CD14-positive monocyte (primary cell): ENCODE measurements at regions not wholly inside any gene's neighbourhood (a gene's known extent, or its start where the extent isn't known, plus 50 kb on each side); places are given as distances from the start of the nearest gene placed in this dataset.

Experiments
- DNase-seq, 3 donors: peaks; one replicate each; pipeline ENCODE4 v3.0.0-alpha.2; 2011 to 2022
- H2AFZ ChIP-seq: 2 replicates; pipeline ENCODE4 v1.6.0; 2012; ENCODE audit warnings: mild to moderate bottlenecking, low read depth, low read length, inconsistent platforms; ENCODE audit not compliant: insufficient read depth, poor library complexity, severe bottlenecking
- H3K27ac ChIP-seq, 2 donors: 1 replicate in 1 of 2; 2 replicates in 1 of 2; pipeline ENCODE4 v1.5.1; 2012 to 2013; ENCODE audit warnings: low read length in 2 of 2, control low read depth in 1 of 2, inconsistent platforms in 1 of 2, low read depth in 1 of 2, mild to moderate bottlenecking in 1 of 2
- H3K27me3 ChIP-seq, 2 donors: one replicate each; pipeline versions ENCODE4 v1.6.0 to v1.6.1; 2011 to 2013; ENCODE audit warnings: low read length in 2 of 2; ENCODE audit not compliant: control insufficient read depth in 2 of 2, insufficient read depth in 2 of 2
- H3K36me3 ChIP-seq, 2 donors: replicated peaks in 1 of 2; 1 replicate in 1 of 2; 2 replicates in 1 of 2; pipeline versions ENCODE4 v1.5.1 to v1.6.1; 2012 to 2013; ENCODE audit warnings: low read length in 2 of 2, control low read depth in 1 of 2, inconsistent platforms in 1 of 2, mild to moderate bottlenecking in 1 of 2; ENCODE audit not compliant: insufficient read depth in 2 of 2, control insufficient read depth in 1 of 2
- H3K4me1 ChIP-seq, 2 donors: 1 replicate in 1 of 2; 2 replicates in 1 of 2; pipeline versions ENCODE4 v1.5.1 to v1.6.1; 2012 to 2013; ENCODE audit warnings: low read length in 2 of 2, control low read depth in 1 of 2, inconsistent platforms in 1 of 2, mild to moderate bottlenecking in 1 of 2, moderate library complexity in 1 of 2; ENCODE audit not compliant: insufficient read depth in 2 of 2, control insufficient read depth in 1 of 2
- H3K4me2 ChIP-seq: replicated peaks from 2 replicates; pipeline ENCODE3; 2012; ENCODE audit warnings: low read length, moderate library complexity, mild to moderate bottlenecking; ENCODE audit not compliant: poor library complexity, severe bottlenecking; ENCODE audit errors: extremely low read depth
- H3K4me3 ChIP-seq, 3 experiments: fragments of 200-600 bp in 1 of 3; sonication (generic) in 1 of 3; replicated peaks in 1 of 3; 1 replicate in 2 of 3; 2 replicates in 1 of 3; pipeline ENCODE4 v1.5.1; 2011 to 2013; ENCODE audit warnings: low read length in 3 of 3, mild to moderate bottlenecking in 3 of 3, control low read depth in 2 of 3, low read depth in 2 of 3, inconsistent platforms in 1 of 3, moderate library complexity in 1 of 3
- H3K79me2 ChIP-seq: 2 replicates; pipeline ENCODE4 v1.6.0; 2012; ENCODE audit warnings: mild to moderate bottlenecking, control low read depth, inconsistent platforms, low read length, moderate library complexity; ENCODE audit not compliant: insufficient read depth
- H3K9ac ChIP-seq: 2 replicates; pipeline ENCODE4 v1.6.0; 2017; ENCODE audit warnings: low read length, mild to moderate bottlenecking; ENCODE audit not compliant: insufficient read depth, poor library complexity, severe bottlenecking
- H3K9me3 ChIP-seq, 2 donors: replicated peaks in 1 of 2; 1 replicate in 1 of 2; 2 replicates in 1 of 2; pipeline versions ENCODE4 v1.5.1 to v1.6.1; 2012 to 2013; ENCODE audit warnings: low read length in 2 of 2, control low read depth in 1 of 2; ENCODE audit not compliant: control insufficient read depth in 1 of 2, insufficient read depth in 1 of 2
- H4K20me1 ChIP-seq: 2 replicates; pipeline ENCODE4 v1.6.0; 2012; ENCODE audit warnings: mild to moderate bottlenecking, low read length, control low read depth, moderate library complexity; ENCODE audit not compliant: insufficient read depth
- H3K27ac Mint-ChIP-seq, 7 donors: one replicate each; pipeline ENCODE4 v1.8.0; 2020; ENCODE audit warnings: mild to moderate bottlenecking in 7 of 7, mixed read lengths in 7 of 7, moderate library complexity in 6 of 7, inconsistent platforms in 2 of 7
- H3K27me3 Mint-ChIP-seq, 3 donors: one replicate each; pipeline ENCODE4 v1.8.0; 2021 to 2022; ENCODE audit warnings: low read depth in 3 of 3, mild to moderate bottlenecking in 3 of 3, mixed read lengths in 3 of 3, moderate library complexity in 3 of 3, inconsistent platforms in 1 of 3
- H3K36me3 Mint-ChIP-seq, 2 donors: one replicate each; pipeline ENCODE4 v1.8.0; 2020; ENCODE audit warnings: mixed read lengths in 2 of 2, inconsistent platforms in 1 of 2, mild to moderate bottlenecking in 1 of 2
- H3K4me1 Mint-ChIP-seq: one replicate; pipeline ENCODE4 v1.8.0; 2020; ENCODE audit warnings: mild to moderate bottlenecking, mixed read lengths
- H3K4me3 Mint-ChIP-seq, 2 donors: one replicate each; pipeline ENCODE4 v1.8.0; 2020; ENCODE audit warnings: mild to moderate bottlenecking in 2 of 2, mixed read lengths in 2 of 2, moderate library complexity in 1 of 2
- H3K9me3 Mint-ChIP-seq, 7 donors: one replicate each; pipeline ENCODE4 v1.8.0; 2020 to 2022; ENCODE audit warnings: mixed read lengths in 7 of 7, mild to moderate bottlenecking in 6 of 7, moderate library complexity in 6 of 7, inconsistent platforms in 2 of 7
- WGBS: methylation state at CpG from one replicate; pipeline ENCODE4 v1.1.5; 2013; ENCODE audit warnings: missing lambda C conversion rate; ENCODE audit not compliant: insufficient coverage; 5-methylcytosine and 5-hydroxymethylcytosine counted together
- intact Hi-C, 2 donors: fragments of 100-400 bp; cut with micrococcal nuclease; formaldehyde crosslinking; loops; one replicate each; pipeline versions ENCODE4 v1.15.0 to v1.15.1; 2023
- TF ChIP-seq, protein P1 (sequence below): fragments of 200-600 bp; IDR thresholded peaks from one replicate; pipeline ENCODE4 v1.8.0; 2022; ENCODE audit warnings: antibody characterized with exemption, mild to moderate bottlenecking

DNA sequence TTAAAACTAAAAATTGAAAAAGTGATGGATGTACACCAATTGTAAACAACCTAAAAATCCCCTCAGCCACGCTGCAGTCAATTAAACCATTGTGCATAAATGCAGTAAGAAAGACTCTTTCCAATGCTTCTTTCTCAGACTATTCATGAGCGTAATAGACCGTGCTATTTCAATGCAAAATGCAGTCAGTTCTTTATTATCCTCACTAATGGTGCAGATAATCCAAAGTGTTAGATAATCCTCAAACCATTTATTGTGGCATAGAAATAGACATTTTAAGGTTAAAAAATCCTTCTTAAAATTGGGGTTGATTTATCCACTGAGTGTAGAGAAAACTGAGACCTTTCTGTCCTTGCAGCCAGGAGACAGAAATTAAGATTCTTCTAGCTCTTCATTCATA, 1862.8 kb downstream of the EFNA5 start:
- intact Hi-C loops = no loop called here
- no peak overlapping the region for H3K4me3 Mint-ChIP-seq
- TF ChIP-seq, protein P1, sequence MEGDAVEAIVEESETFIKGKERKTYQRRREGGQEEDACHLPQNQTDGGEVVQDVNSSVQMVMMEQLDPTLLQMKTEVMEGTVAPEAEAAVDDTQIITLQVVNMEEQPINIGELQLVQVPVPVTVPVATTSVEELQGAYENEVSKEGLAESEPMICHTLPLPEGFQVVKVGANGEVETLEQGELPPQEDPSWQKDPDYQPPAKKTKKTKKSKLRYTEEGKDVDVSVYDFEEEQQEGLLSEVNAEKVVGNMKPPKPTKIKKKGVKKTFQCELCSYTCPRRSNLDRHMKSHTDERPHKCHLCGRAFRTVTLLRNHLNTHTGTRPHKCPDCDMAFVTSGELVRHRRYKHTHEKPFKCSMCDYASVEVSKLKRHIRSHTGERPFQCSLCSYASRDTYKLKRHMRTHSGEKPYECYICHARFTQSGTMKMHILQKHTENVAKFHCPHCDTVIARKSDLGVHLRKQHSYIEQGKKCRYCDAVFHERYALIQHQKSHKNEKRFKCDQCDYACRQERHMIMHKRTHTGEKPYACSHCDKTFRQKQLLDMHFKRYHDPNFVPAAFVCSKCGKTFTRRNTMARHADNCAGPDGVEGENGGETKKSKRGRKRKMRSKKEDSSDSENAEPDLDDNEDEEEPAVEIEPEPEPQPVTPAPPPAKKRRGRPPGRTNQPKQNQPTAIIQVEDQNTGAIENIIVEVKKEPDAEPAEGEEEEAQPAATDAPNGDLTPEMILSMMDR = no peak
- Histone ChIP-seq H3K4me1 (no peaks in the 10 kb centered on the region), H3K4me3 (no peak overlapping the region), H3K27ac (no peak overlapping the region), H3K79me2 (no peaks in the 10 kb centered on the region), H4K20me1 (no peaks in the 10 kb centered on the region), H3K4me2 (no peak overlapping the region), H3K27me3 (no peaks in the 10 kb centered on the region), H3K36me3 (no peaks in the 10 kb centered on the region), H3K9ac (no peak overlapping the region), H3K9me3 (peaks cover 4 to 6% of the 10 kb centered on the region in 2 donors), H2AFZ (no peak overlapping the region)
- no peaks in the 10 kb centered on the region for H3K4me1 Mint-ChIP-seq
- H3K27me3 Mint-ChIP-seq = no peaks in the 10 kb centered on the region
- no peak overlapping the region for H3K27ac Mint-ChIP-seq
- WGBS = no CpG with 5 or more reads among the region's 3 CpGs
- H3K9me3 Mint-ChIP-seq = peaks cover 0 to 7% (median 4%) of the 10 kb centered on the region in 7 donors
- DNase-seq = no peak
- H3K36me3 Mint-ChIP-seq = no peaks in the 10 kb centered on the region

DNA sequence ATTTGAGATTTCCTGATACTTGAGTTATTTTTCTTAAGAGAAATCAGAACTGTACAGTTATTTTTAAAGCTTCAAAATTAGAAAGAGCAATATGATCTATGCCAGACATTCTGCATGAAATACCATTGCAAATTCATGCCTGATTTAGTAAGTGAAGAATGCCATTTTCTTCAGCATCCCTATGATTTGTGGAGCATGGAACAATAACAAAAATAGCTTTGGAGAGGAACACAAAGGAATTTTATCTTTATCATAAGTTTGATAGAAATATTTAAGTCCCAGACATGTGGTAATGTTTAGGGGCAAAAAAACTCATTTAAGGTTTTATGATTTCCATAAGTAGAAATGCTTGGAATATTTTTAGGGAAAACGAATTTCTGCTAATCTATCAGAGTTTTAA, 1863.4 kb downstream of the EFNA5 start:
- no peaks in the 10 kb centered on the region for H3K27me3 Mint-ChIP-seq
- no peak overlapping the region for H3K4me3 ChIP-seq
- H3K9ac ChIP-seq = no peak overlapping the region
- no peaks in the 10 kb centered on the region for H3K27me3 ChIP-seq
- peaks cover 0 to 10% (median 5%) of the 10 kb centered on the region in 7 donors for H3K9me3 Mint-ChIP-seq
- no peak overlapping the region for H3K27ac ChIP-seq
- no peaks in the 10 kb centered on the region for H3K4me1 ChIP-seq
- no CpG with 5 or more reads among the region's 1 CpG for WGBS
- H2AFZ ChIP-seq = no peak overlapping the region
- H3K36me3 ChIP-seq = no peaks in the 10 kb centered on the region
- no peaks in the 10 kb centered on the region for H3K36me3 Mint-ChIP-seq
- no peaks in the 10 kb centered on the region for H4K20me1 ChIP-seq
- peaks cover 4 to 11% of the 10 kb centered on the region in 2 donors for H3K9me3 ChIP-seq
- H3K4me2 ChIP-seq = no peak overlapping the region
- no peaks in the 10 kb centered on the region for H3K79me2 ChIP-seq
- intact Hi-C loops = no loop called here
- no peak for DNase-seq
- no peaks in the 10 kb centered on the region for H3K4me1 Mint-ChIP-seq
- TF ChIP-seq, protein P1 = no peak
- H3K4me3 Mint-ChIP-seq = no peak overlapping the region
- H3K27ac Mint-ChIP-seq = no peak overlapping the region
